ENCODE measurements at regions not wholly inside any gene's neighbourhood (a gene's known extent, or its start where the extent isn't known, plus 50 kb on each side); places are given as distances from the start of the nearest gene placed in this dataset.

- TF ChIP-seq POLR2A (IDR thresholded peaks at IDR 0.05): no peak
- no peak for TF ChIP-seq CTCF (IDR thresholded peaks at IDR 0.05)
- no peaks in the 10 kb centered on the region for H3K9me3 ChIP-seq
- H3K27me3 ChIP-seq: no peaks in the 10 kb centered on the region
- intact Hi-C loops (cut with DNase I; ENCODE audit: low total_unique reads): no loop called here
- H3K4me3 ChIP-seq: no peak overlapping the region
- no peaks in the 10 kb centered on the region for H3K36me3 ChIP-seq
- DNase-seq: no peak
- H3K4me1 ChIP-seq: no peaks in the 10 kb centered on the region
- H3K27ac ChIP-seq: no peak overlapping the region
These were observed 141.1 kb upstream of the ARHGAP42 start for GRCh38 chr11:100545970-100546369.

GRCh38 chr11:100546714-100547113, 140.4 kb upstream of the ARHGAP42 start:
- H3K9me3 ChIP-seq: no peaks in the 10 kb centered on the region
- H3K27ac ChIP-seq: no peak overlapping the region
- TF ChIP-seq CTCF (IDR thresholded peaks at IDR 0.05) (no peak), POLR2A (IDR thresholded peaks at IDR 0.05) (no peak)

GRCh38 chr11:100550298-100550697, 136.8 kb upstream of the ARHGAP42 start:
- intact Hi-C loops (cut with DNase I; ENCODE audit: low total_unique reads): no loop called here
- DNase-seq: no peak
- Histone ChIP-seq H3K4me3 (no peak overlapping the region), H3K27ac (no peak overlapping the region), H3K36me3 (no peaks in the 10 kb centered on the region), H3K4me1 (no peaks in the 10 kb centered on the region), H3K9me3 (no peaks in the 10 kb centered on the region), H3K27me3 (no peaks in the 10 kb centered on the region)
- no peak for TF ChIP-seq POLR2A (IDR thresholded peaks at IDR 0.05)
- TF ChIP-seq CTCF (IDR thresholded peaks at IDR 0.05): no peak

More at GRCh38 chr11:100546714-100547113, 140.4 kb upstream of the ARHGAP42 start:
- H3K4me3 ChIP-seq: no peak overlapping the region
- intact Hi-C loops (cut with DNase I; ENCODE audit: low total_unique reads): no loop called here
- no peak for DNase-seq
- no peaks in the 10 kb centered on the region for H3K36me3 ChIP-seq
- no peaks in the 10 kb centered on the region for H3K27me3 ChIP-seq
- H3K4me1 ChIP-seq: no peaks in the 10 kb centered on the region

- TF ChIP-seq POLR2A (IDR thresholded peaks at IDR 0.05): no peak
- no peak for DNase-seq
- Histone ChIP-seq H3K4me3 (no peak overlapping the region), H3K9me3 (no peaks in the 10 kb centered on the region), H3K27me3 (no peaks in the 10 kb centered on the region), H3K4me1 (no peaks in the 10 kb centered on the region), H3K27ac (no peak overlapping the region), H3K36me3 (no peaks in the 10 kb centered on the region)
- intact Hi-C loops (cut with DNase I; ENCODE audit: low total_unique reads): no loop called here
These were observed 136.0 kb upstream of the ARHGAP42 start for GRCh38 chr11:100550912-100551632.

DNA sequence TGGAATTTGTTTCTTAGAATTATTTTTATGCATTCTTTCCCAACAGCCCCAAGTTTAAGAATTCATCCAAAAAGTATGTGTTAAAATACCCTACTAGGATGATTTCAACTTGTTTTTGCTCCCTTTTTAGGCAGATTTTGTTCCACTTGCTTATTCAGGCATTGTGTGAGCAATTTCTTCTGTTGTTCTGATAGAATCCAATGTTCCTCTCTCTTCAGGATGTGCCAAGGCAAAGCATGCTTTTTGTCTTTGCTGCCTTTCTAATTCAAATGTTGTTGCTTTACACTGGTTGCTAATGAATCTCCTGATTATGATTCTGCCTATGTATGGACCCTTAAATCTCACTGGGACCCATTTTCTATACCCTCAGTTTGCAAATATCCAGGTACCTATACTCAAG, 131.2 kb upstream of the ARHGAP42 start:
- Histone ChIP-seq H3K27me3 (no peaks in the 10 kb centered on the region), H3K36me3 (no peaks in the 10 kb centered on the region), H3K27ac (peak overlapping the region; percentile 45 to 60), H3K4me3 (no peak overlapping the region), H3K9me3 (no peaks in the 10 kb centered on the region), H3K4me1 (peaks cover 0 to 6% of the 10 kb centered on the region in 2 donors)
- intact Hi-C loops (cut with DNase I; ENCODE audit: low total_unique reads): no loop called here
- no peak for DNase-seq
- TF ChIP-seq POLR2A (IDR thresholded peaks at IDR 0.05) (no peak), CTCF (IDR thresholded peaks at IDR 0.05) (no peak)
